SU-DHL-6 (cell line): ENCODE measurements at regions not wholly inside any gene's neighbourhood (a gene's known extent, or its start where the extent isn't known, plus 50 kb on each side); places are given as distances from the start of the nearest gene placed in this dataset.

ENCODE experiments used
- H2AFZ ChIP-seq: fragments of 200-600 bp; sonication (generic); 2 replicates; pipeline ENCODE4 v1.6.1; 2014; ENCODE audit warnings: low read depth, mild to moderate bottlenecking, moderate library complexity, mixed read lengths, antibody characterized with exemption, low read length; ENCODE audit not compliant: severe bottlenecking
- H3F3A ChIP-seq: fragments of 200-600 bp; shearing (Covaris generic); 2 replicates; pipeline ENCODE4 v1.6.0; 2016; ENCODE audit warnings: antibody characterized with exemption, mild to moderate bottlenecking; ENCODE audit not compliant: insufficient read depth
- H3K27ac ChIP-seq: fragments of 200-600 bp; sonication (generic); 2 replicates; pipeline ENCODE4 v1.5.1; 2016; ENCODE audit warnings: low read depth, mild to moderate bottlenecking, low read length, moderate library complexity, mixed read lengths
- H3K27me3 ChIP-seq: fragments of 200-600 bp; sonication (generic), shearing (Covaris generic); 2 replicates; pipeline ENCODE4 v1.6.0; 2014; ENCODE audit warnings: mild to moderate bottlenecking, low read length
- H3K36me3 ChIP-seq: fragments of 200-600 bp; sonication (generic); 2 replicates; pipeline ENCODE4 v1.6.1; 2014; ENCODE audit warnings: mild to moderate bottlenecking, low read length, mixed read lengths
- H3K4me2 ChIP-seq: fragments of 300-600, 200-600 bp; shearing (Covaris generic), sonication (generic); 2 replicates; pipeline ENCODE4 v1.6.0; 2014; ENCODE audit warnings: low read length, low read depth, mild to moderate bottlenecking; ENCODE audit not compliant: poor library complexity, severe bottlenecking
- H3K4me3 ChIP-seq: fragments of 200-600 bp; sonication (generic); 2 replicates; pipeline ENCODE4 v1.5.1; 2014; ENCODE audit warnings: antibody characterized with exemption, low read length, mild to moderate bottlenecking, mixed read lengths; ENCODE audit not compliant: insufficient read depth, poor library complexity, severe bottlenecking
- H3K79me2 ChIP-seq: fragments of 200-600 bp; sonication (generic); 2 replicates; pipeline ENCODE4 v1.6.1; 2014; ENCODE audit warnings: mild to moderate bottlenecking, low read length, moderate library complexity; ENCODE audit not compliant: insufficient read depth
- H3K9ac ChIP-seq: fragments of 200-600 bp; sonication (generic); 2 replicates; pipeline ENCODE4 v1.7.0; 2014; ENCODE audit warnings: mild to moderate bottlenecking, low read length
- H3K9me2 ChIP-seq: fragments of 200-600 bp; sonication (generic); replicated peaks from 2 replicates; pipeline ENCODE4 v1.6.1; 2014; ENCODE audit warnings: low read length; ENCODE audit not compliant: insufficient read depth
- H3K9me3 ChIP-seq: fragments of 200-600 bp; sonication (generic); 2 replicates; pipeline ENCODE4 v1.6.1; 2014; ENCODE audit warnings: low read length, mixed read lengths; ENCODE audit not compliant: insufficient read depth
- H4K20me1 ChIP-seq: fragments of 200-600 bp; sonication (generic); 2 replicates; pipeline ENCODE4 v1.6.1; 2014; ENCODE audit warnings: low read depth, mild to moderate bottlenecking, antibody characterized with exemption, low read length, moderate library complexity, mixed read lengths
- EZH2phosphoT487 ChIP-seq: fragments of 200-600 bp; sonication (generic), shearing (Covaris generic); conservative IDR thresholded peaks from 2 replicates; pipeline ENCODE4 v1.6.1; 2018; ENCODE audit warnings: mild to moderate bottlenecking, antibody characterized with exemption, low read length, moderate library complexity, mixed read lengths
- TF ChIP-seq, protein P1 (sequence below): fragments of 200-600 bp; sonication (generic); IDR thresholded peaks from one replicate; pipeline ENCODE4 v1.5.1; 2017; ENCODE audit warnings: antibody characterized with exemption, mild to moderate bottlenecking, low read length, moderate library complexity; ENCODE audit not compliant: insufficient read depth, poor library complexity, severe bottlenecking

GRCh38 chr5:97495301-97495700 lies 312.3 kb upstream of the RIOK2 start:
- no peak for TF ChIP-seq EZH2phosphoT487
- TF ChIP-seq, protein P1, sequence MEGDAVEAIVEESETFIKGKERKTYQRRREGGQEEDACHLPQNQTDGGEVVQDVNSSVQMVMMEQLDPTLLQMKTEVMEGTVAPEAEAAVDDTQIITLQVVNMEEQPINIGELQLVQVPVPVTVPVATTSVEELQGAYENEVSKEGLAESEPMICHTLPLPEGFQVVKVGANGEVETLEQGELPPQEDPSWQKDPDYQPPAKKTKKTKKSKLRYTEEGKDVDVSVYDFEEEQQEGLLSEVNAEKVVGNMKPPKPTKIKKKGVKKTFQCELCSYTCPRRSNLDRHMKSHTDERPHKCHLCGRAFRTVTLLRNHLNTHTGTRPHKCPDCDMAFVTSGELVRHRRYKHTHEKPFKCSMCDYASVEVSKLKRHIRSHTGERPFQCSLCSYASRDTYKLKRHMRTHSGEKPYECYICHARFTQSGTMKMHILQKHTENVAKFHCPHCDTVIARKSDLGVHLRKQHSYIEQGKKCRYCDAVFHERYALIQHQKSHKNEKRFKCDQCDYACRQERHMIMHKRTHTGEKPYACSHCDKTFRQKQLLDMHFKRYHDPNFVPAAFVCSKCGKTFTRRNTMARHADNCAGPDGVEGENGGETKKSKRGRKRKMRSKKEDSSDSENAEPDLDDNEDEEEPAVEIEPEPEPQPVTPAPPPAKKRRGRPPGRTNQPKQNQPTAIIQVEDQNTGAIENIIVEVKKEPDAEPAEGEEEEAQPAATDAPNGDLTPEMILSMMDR: no peak
- Histone ChIP-seq H3K9ac (no peak overlapping the region), H3K4me3 (no peak overlapping the region), H3K36me3 (no peaks in the 10 kb centered on the region), H3K27me3 (no peaks in the 10 kb centered on the region), H3K27ac (no peak overlapping the region), H3F3A (no peaks in the 10 kb centered on the region), H3K9me2 (no peaks in the 10 kb centered on the region), H3K9me3 (no peaks in the 10 kb centered on the region), H2AFZ (no peak overlapping the region), H3K79me2 (no peaks in the 10 kb centered on the region), H4K20me1 (no peaks in the 10 kb centered on the region), H3K4me2 (no peak overlapping the region)

- no peaks in the 10 kb centered on the region for H3K36me3 ChIP-seq
- H3K27ac ChIP-seq: no peak overlapping the region
- H2AFZ ChIP-seq: no peak overlapping the region
- TF ChIP-seq, protein P1: no peak
- no peak for TF ChIP-seq EZH2phosphoT487
- no peaks in the 10 kb centered on the region for H3K79me2 ChIP-seq
- H3K4me3 ChIP-seq: no peak overlapping the region
- no peak overlapping the region for H3K9ac ChIP-seq
- no peaks in the 10 kb centered on the region for H3F3A ChIP-seq
- no peaks in the 10 kb centered on the region for H3K9me3 ChIP-seq
- H4K20me1 ChIP-seq: no peaks in the 10 kb centered on the region
- no peaks in the 10 kb centered on the region for H3K9me2 ChIP-seq
- H3K4me2 ChIP-seq: no peak overlapping the region
- no peaks in the 10 kb centered on the region for H3K27me3 ChIP-seq
These were observed 313.0 kb upstream of the RIOK2 start for GRCh38 chr5:97496037-97496436.

GRCh38 chr5:97498657-97499056 lies 315.6 kb upstream of the RIOK2 start:
- Histone ChIP-seq H3K9me2 (no peaks in the 10 kb centered on the region), H3K4me2 (no peak overlapping the region), H3K9ac (no peak overlapping the region), H3K36me3 (no peaks in the 10 kb centered on the region), H3K27ac (no peak overlapping the region), H3K79me2 (no peaks in the 10 kb centered on the region), H2AFZ (no peak overlapping the region), H3K9me3 (no peaks in the 10 kb centered on the region), H4K20me1 (no peaks in the 10 kb centered on the region), H3K27me3 (no peaks in the 10 kb centered on the region), H3K4me3 (no peak overlapping the region), H3F3A (no peaks in the 10 kb centered on the region)
- no peak for TF ChIP-seq EZH2phosphoT487
- TF ChIP-seq, protein P1: no peak
